ENCODE measurements at regions not wholly inside any gene's neighbourhood (a gene's known extent, or its start where the extent isn't known, plus 50 kb on each side); places are given as distances from the start of the nearest gene placed in this dataset.

DNA sequence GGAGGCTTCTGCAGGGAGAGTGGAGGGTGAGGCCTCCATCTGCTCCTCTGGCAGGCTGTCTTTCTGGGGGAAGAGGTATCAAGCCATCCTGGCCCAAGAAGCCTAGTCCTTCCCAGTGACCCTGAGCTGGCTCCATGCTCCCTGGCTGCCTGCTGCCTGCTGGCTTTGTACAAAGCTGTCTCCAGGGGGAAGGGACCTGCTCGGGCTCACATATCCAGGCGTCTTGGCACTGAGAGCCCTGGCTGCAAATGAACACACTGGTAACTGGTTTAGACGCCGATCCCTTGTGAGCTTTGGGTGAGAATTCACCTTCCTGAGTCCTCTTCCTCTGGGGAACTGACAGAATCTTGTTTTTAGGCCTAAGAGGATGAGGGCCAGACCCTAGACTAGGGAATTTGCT lies 210.3 kb upstream of the ZBED5 start:
- TF ChIP-seq HDGF (IDR thresholded peaks at IDR 0.05) (no peak), GABPA (IDR thresholded peaks at IDR 0.05; ENCODE audit: low read depth) (no peak), EZH2 (IDR thresholded peaks at IDR 0.05; ENCODE audit: borderline replicate concordance, control insufficient read depth, low read depth, low read length) (no peak), JUND (IDR thresholded peaks at IDR 0.05; ENCODE audit: low read depth, low read length) (no peak), SRF (IDR thresholded peaks at IDR 0.05; ENCODE audit: low read depth in 2 of 2, low read length in 2 of 2) (no peak), CBX5 (IDR thresholded peaks at IDR 0.05; ENCODE audit: low read depth) (no peak), CHD4 (IDR thresholded peaks at IDR 0.05) (no peak), FOXM1 (IDR thresholded peaks at IDR 0.05; ENCODE audit: low read depth, low read length) (no peak), CHD2 (IDR thresholded peaks at IDR 0.05; ENCODE audit: borderline replicate concordance, low read depth, low read length) (no peak)
- TF ChIP-seq, protein P1, sequence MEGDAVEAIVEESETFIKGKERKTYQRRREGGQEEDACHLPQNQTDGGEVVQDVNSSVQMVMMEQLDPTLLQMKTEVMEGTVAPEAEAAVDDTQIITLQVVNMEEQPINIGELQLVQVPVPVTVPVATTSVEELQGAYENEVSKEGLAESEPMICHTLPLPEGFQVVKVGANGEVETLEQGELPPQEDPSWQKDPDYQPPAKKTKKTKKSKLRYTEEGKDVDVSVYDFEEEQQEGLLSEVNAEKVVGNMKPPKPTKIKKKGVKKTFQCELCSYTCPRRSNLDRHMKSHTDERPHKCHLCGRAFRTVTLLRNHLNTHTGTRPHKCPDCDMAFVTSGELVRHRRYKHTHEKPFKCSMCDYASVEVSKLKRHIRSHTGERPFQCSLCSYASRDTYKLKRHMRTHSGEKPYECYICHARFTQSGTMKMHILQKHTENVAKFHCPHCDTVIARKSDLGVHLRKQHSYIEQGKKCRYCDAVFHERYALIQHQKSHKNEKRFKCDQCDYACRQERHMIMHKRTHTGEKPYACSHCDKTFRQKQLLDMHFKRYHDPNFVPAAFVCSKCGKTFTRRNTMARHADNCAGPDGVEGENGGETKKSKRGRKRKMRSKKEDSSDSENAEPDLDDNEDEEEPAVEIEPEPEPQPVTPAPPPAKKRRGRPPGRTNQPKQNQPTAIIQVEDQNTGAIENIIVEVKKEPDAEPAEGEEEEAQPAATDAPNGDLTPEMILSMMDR (IDR thresholded peaks at IDR 0.05 in 2 of 3, conservative IDR thresholded peaks at IDR 0.05 in 1 of 3; ENCODE audit: control insufficient read depth in 2 of 3, extremely low read depth in 1 of 3, insufficient read depth in 1 of 3, low read depth in 3 of 3, low read length in 3 of 3) = no peak
- TF ChIP-seq, protein P2, sequence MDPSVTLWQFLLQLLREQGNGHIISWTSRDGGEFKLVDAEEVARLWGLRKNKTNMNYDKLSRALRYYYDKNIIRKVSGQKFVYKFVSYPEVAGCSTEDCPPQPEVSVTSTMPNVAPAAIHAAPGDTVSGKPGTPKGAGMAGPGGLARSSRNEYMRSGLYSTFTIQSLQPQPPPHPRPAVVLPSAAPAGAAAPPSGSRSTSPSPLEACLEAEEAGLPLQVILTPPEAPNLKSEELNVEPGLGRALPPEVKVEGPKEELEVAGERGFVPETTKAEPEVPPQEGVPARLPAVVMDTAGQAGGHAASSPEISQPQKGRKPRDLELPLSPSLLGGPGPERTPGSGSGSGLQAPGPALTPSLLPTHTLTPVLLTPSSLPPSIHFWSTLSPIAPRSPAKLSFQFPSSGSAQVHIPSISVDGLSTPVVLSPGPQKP (IDR thresholded peaks at IDR 0.05; ENCODE audit: low read depth, low read length) = no peak
